HG03280 (cell line): ENCODE measurements at regions not wholly inside any gene's neighbourhood (a gene's known extent, or its start where the extent isn't known, plus 50 kb on each side); places are given as distances from the start of the nearest gene placed in this dataset.

Experiments
- ATAC-seq: cut with Tn5 transposase; IDR thresholded peaks from one replicate; pipeline ENCODE4 v1.9.1; 2021; ENCODE audit warnings: mild to moderate bottlenecking, moderate library complexity; ENCODE audit not compliant: unreplicated experiment

DNA sequence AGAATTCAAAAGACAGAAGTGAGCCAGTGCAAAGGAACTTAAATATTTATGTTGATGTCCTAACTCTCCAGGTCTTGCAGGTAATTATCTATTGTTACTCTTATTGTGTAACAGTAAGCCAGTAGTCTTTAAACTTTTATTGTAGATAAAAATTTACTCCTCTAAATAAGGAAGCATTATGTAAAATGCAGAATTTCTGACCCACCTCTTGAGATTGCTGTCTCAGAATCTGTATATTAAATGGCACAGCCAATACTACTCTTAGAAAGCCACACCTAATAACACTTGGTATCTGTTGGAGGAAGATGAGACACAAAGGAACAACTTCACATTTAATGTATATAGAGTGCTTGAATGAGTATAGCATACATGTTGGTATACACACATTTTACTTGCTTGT lies 613.5 kb upstream of the ZNF804A start:
- ATAC-seq: no peak

DNA sequence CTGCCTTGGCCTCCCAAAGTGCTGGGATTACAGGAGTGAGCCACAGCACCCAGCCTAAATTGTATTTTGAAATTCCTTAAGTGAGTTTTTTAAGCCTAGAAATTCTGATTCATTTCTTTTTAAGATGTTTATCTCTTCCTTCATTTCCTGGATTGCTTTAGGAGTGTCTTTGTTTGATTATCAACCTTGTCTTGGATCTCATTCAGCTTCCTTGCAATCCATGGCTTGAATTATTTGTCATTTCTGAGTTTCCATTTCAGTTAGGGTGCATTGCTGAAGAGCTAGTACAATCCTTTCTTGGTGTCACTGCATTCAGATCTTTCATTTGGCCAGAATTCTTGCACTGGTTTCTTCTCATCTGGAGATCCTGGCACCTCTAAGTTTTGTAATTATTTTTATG lies 606.4 kb upstream of the ZNF804A start:
- no peak for ATAC-seq

DNA sequence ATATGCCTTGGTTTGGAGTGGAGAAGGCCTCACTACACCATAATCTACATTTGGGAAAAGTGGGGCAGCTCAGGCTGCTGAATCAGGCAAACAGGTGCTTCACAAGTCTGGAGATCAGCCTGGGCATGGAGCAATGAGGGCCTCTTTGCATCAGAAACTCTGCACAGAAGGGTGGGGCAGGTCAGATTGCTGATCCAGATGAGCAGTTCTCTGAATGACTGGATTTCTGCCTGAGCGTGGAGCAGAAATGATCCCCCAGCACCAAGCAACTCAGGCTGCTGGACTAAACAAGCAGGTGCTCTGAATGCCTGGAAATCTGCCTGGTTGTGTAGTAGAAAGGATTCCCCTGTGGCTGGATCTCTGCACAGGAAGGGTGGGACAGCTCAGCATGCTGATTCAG lies 605.3 kb upstream of the ZNF804A start:
- peak; percentile 43 for ATAC-seq

DNA sequence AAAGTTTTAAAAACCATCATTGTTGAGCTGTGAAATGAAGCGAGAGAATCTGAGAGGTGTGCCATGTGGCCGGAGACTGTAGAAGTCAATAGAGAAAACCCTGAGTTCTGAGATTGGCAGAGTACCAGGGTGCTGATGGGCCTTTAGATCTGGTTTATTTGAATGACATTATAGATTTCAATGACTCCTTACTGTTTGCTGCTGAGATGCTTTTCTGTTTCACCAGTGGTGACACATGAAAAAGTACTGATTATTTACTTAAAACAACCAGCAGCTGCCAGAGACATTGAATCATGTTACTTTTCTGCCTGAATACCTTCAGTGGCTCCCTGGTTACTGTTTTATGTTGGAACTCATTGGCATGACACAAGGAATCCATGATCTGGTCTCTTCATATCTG lies 602.7 kb upstream of the ZNF804A start:
- no peak for ATAC-seq

DNA sequence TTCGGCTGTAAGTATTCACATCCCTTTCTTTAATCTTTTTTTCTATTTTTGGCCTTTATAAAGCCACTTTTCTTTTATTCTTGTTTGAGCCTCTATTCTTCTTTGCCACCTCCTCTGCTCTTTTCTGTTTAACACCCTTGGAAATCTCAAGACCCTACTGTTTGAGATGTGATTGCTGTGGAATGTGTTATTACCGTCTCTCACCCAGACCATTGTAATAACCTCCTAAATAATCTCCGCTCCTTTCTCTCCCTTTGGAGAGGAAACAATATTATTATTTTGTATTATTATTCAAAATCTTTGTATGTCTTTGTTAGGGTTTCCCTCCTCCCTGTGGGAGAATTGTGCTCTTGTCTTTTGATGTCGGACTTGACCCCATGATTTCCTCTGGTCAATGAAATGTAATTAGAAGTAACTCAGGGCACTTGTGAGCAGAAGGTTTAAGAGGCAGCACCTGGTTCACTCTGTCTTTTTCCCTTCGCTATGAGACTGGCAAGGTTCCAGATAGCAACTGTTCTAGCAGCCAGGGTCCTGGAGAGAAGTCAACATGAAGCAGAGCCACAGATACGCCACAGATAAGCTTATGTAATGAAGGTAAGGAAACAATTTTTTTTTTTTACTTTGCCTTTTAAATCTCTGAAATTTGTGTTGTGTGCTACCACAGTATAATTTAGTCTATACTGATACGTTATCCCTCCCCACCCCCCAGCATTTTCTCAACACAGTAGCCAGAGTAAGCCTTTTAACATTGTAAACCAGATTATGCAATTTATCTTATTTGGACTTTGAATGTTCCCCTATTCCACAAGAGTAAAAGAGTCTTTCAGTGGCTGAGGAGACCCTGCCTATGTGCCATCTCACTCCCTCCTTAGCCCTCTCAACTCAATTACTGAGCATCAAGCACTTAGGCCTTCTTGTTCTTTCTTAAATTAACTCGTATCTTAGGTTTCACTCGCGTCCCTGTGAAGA lies 601.2 kb upstream of the ZNF804A start:
- ATAC-seq: no peak

DNA sequence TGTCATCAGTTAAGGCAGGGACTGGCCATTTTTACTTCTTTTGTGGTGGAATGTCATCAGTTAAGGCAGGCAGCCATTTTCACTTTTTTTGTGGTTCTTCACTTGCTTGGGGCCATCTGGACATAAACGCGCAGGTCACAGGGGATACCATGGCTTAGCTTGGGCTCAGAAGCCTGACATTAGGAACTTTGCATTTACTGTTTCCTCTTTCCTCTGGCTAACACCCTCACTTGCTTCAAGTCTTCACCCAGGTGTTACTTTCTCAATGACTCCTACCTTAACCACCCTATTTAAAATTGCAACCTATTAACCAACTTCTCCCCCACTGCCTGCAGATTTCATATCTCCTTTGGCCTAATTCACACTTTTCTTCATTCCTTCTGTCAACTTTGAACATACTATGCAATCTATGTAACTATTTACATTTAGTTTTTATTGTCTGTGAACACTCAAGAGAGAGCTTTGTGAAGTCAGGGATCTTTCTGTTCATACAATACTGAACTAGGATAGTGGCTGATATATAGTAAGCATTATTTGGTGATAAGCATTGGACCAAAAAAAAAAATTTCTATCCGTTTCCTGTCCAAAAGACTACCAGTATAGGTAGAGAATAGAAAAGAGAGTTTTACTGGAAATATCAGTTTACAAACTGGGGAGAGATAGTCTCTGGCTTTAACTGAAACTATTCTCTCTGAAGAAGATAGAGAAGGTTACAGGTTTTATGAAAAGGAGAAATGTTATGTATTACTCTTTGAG lies 600.1 kb upstream of the ZNF804A start:
- peak; percentile 96 for ATAC-seq

DNA sequence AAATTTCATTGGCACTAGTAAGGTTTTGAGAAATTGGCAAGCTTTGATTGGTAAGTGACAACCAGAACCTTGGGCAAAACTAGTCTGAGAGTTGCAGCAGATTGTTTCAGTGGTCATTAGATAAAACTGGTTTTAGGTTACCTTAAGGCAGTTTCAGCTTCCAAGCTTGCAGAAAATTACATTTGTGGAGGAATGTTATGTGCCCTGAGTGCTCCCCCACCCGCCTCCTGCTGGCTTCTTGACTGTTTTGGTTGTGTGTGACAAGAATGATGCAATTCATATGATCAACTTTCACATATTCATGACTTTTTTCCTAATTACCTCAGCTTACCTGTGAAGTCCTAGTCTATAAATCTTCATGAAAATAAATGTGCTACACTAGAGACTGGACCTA lies 599.5 kb upstream of the ZNF804A start:
- ATAC-seq: peak; percentile 30

DNA sequence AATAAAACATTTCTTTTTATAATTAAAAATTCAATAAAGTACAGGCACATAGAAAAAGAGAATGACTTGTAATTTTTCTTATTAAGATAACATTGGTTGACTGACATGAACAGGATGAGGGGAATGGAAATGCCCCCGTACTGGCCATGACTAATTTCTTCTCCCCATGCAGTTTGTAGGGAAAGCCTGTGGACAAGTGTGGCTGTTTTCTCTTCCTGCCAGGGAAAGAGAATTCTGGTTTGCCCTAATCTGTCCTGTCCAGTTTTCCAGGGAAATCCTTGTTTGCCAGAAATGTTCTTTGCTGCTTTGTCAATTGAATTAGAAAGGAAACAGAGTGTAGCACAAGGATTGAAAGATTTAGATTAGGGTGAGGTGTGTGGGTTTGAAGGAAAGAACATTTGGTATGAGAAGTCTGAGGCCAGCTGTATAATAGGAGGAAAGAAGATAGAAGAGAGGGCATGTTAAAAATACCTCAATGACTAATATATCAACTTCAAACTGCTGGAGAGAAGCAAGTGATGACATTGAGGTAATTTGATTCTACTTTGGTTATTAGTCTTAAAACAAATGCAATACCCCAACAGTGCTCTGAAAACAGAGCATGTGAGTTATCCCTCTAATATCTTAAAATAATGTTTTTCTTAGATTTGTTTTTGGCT lies 593.9 kb upstream of the ZNF804A start:
- peak; percentile 81 for ATAC-seq

DNA sequence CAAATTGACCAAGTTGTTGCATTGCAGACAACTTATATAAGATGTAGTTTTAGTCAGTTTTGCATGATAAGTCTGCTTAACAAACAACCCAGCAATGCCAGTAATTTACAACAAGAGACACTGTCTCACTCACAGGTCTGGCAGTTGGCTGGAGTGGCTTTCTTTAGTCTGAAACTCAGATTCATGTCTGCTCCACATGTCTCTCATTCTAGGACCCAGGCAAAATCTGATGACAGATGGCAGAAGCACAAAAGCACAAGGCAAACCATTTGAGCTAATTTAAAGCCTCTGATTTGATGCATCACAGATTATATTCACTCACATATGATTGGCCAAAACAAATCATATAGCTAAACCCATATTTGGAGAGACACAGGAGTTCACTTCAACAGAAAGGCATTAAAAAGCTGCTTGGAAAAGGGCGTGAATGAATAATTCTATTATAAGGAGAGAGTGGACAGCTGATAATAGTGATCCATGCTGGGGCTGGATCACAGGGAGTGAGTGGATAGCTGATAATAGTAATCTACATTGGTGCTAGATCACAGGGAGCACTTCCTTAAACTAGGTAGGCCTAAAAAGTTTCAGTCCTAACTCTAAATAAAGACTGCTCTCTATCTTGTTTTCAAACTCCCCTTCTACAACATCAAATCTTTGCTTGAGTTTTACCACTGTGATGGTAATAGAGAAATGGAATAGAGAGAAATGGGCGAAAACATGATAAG lies 593.2 kb upstream of the ZNF804A start:
- ATAC-seq: peak; percentile 46

DNA sequence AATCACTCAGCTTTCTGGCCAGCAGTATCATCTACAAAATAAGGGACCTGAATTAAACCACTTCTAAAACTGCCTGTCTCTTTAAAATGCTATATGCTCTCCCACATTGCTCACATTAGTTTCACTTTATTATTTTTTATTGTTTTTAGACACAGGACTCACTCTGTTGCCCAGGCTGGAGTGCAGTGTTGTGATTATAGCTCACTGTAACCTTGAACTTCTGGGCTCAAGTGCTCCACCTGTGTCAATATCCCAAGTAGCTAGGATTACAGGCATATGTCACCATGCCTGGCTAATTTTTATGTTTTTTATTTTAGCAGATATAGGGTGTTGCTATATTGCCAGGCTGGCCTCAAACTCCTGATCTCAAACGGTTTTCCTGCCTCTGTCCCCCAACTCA lies 591.3 kb upstream of the ZNF804A start:
- ATAC-seq: no peak

DNA sequence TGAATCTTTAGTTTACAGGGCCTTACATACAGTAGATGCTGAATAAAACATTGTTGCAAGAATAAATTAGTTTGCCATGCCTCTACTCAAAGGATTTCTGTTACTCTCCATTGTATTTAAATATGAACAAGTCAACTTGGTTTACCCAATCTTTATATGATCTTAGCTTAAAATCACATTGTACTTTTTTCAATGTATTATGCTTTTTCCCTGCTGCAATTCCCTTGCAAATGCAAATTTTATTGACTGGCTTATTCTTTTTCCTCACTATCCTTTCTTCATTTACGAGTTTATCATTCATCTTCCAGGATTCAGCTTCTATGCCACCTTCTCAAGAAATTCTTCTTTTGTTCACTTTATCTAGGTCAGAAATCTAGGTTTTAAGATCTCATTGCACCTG lies 571.4 kb upstream of the ZNF804A start:
- no peak for ATAC-seq

DNA sequence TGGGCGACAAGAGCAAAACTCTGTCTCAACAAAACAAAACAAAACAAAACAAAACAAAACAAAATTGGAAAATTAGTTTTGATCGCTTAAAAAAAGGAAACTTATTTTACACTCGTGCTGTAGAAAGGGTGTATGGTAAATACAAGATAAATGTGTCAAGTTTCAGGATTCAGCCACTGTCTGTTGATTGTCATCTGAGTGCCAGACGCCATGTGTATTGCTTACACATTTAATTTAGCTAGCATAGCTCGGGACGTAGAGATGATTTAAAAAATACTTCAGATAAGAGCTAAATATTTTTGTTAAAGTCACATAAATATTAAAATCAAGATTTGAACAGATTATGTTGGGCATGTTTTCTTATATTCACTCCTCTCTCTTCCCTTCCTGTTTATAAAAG lies 568.1 kb upstream of the ZNF804A start:
- no peak for ATAC-seq

DNA sequence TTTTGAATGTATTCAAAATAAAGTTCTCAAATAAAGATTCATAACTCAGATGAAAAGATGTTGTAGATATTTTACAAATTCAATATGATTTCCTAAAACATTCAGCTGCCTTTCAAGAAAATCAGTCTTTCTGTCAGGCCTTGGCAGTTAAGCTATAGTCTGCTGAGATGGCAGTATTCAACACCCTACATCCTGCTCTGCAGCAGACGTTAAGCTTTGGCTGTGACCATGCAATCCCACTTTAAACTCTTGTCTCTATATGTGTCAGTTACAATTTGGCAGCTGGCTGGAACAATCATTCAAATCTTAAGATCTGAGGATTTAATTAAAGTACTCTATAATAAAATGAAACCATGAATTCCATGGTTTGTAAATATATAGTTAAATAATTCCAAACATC lies 567.3 kb upstream of the ZNF804A start:
- no peak for ATAC-seq

DNA sequence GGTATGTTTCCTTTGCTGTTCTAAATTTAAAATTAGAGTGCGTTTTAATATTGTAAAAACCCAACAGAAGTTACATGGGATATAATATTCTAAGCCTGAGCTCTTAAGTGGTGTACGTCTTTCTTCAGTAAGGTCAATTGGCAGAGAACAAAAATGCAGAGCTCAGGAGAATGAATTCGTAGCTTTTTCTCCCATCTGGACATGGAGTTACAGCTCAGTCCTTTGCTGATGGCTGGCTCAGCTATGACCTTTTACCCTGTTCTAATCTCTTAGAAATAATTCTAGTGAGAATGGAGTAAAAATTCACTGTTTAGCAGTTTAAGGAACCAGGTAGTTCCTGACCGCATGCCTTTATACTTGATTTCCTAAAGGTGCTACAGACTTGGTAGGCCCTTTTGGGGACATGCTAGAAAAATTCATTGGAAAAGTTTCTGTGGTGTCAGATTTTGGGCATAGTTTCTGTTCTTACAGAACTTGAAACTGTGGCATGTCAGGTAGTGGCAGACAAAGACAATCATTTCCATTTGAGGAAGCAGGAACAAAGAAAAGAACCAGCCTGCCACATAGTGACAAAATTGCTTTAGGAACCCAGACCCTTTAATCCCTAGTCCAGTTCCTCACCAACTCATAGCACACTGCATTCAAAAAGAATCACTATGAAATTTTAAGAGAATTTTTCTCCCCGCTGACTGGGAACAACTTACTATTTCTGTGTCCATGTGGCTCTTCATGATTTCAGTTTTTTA lies 566.8 kb upstream of the ZNF804A start:
- ATAC-seq: no peak

DNA sequence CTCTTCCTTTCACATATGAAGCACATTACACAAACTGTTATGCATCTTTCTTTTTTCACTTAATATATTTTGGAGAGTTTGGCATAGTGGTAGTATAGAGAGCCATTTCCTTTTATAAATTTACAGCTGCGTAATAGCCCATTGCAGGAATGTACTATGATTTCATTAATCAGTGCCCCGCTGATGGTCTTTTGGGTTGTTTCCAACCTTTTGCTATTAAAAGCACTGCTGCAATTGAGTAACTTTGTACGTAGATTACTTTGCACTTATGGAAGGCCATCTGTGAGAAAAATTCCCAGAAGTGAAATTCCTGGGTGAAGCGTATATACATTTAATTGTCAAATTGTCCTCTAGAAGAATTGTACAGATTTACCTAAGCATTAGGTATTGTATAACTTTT lies 565.3 kb upstream of the ZNF804A start:
- no peak for ATAC-seq

DNA sequence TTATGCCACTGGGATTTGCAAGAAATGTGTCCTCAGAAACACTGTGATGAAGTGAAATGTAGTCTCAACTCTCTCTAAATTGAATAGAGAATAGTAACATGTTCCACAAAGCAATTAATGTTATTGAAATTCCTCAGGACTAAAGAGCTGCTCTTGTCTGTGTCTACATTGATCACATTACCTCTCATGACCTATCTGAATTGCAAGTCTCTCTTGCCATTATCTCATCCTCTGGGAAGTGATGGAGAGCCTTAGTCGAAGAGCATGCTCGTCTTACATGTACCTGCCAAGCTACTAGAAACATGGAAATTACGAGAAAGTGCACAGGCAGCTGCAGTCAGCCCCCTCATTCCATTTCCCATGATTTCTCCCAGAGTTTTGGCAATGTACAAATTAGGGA lies 561.1 kb upstream of the ZNF804A start:
- no peak for ATAC-seq

DNA sequence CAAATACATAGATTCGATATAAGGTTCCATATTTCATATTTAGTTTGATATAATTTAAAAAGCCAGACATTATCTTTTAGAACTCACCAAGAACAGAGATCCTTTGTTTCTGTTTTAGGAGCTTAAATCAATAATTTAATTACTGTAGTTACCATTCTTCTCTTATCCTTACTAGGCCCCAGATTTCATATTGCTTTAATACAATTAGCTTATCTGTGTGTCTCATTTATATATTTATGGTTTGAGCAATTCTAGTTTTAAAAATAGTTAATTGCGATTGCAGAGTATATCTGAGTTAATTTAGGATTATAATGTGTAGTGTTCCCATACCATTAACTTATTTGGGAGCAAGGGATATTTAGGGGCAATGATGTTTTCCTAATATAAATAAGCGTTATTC lies 558.8 kb upstream of the ZNF804A start:
- no peak for ATAC-seq

DNA sequence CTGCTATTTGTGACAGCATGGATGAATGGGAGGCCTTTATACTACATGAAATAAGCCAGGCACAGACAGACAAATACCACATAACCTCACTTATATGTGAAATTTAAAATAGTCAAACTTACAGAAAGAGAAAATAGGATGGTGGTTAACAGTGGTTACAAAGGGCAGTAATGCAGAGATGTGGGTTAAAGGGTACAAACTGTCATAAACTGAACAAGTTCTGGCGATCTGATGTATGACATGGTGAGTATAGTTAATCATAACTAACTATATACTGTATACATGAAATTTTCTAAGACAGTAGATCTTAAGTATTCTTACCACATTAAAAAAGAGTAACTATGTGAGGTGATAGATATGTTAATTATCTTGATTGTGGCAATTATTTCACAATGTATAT lies 558.1 kb upstream of the ZNF804A start:
- no peak for ATAC-seq

DNA sequence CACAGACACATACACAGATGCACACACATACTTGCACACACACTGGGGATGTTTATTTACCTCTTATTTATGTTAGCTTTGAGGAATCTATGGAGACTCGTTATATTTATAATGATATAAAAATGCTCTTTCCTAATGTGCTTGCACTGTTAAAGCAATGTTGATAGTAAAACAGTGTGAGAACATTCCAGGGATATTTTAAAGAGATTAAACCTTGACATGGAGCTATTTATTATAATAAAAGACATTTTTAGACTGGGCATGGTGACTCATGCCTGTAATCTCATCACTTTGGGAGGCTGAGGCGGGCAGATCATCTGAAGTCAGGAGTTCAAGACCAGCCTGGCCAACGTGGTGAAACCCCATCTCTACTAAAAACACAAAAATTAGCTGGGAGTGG lies 557.3 kb upstream of the ZNF804A start:
- no peak for ATAC-seq

DNA sequence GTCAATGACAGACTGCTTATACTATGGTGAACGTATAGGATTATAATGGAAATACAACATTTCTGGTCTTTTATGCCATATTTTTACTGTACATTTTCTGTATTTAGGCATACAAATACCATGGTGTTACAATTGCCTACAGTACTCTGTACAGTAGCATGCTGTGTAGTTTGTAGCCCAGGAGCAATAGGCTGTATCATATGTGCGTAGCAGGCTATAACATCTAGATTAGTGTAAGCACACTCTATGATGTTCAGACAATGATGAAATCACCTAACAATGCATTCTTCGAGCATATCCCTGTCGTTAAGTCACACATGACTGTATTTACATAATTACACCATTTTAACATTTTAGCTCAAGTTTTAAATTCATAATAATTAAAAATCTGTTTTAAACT lies 556.6 kb upstream of the ZNF804A start:
- no peak for ATAC-seq
